Transverse colon (tissue), 3 donors: ENCODE measurements at regions not wholly inside any gene's neighbourhood (a gene's known extent, or its start where the extent isn't known, plus 50 kb on each side); places are given as distances from the start of the nearest gene placed in this dataset.

Experiments used
- EP300 ChIP-seq: sonication (generic); formaldehyde crosslinking; IDR thresholded peaks from one replicate; pipeline ENCODE4 v1.6.1; 2017; ENCODE audit warnings: antibody characterized with exemption, low read depth
- TF ChIP-seq, protein P1 (sequence below), 5 experiments: fragments of 200-600 bp in 3 of 5; fragments of 450-650 bp in 2 of 5; sonication (generic) in 3 of 5; IDR thresholded peaks; 1 replicate in 2 of 5; 2 replicates in 3 of 5; pipeline ENCODE4 v1.5.1; 2016 to 2017; ENCODE audit warnings: antibody characterized with exemption in 5 of 5, inconsistent platforms in 3 of 5, mild to moderate bottlenecking in 2 of 5, moderate library complexity in 1 of 5

DNA sequence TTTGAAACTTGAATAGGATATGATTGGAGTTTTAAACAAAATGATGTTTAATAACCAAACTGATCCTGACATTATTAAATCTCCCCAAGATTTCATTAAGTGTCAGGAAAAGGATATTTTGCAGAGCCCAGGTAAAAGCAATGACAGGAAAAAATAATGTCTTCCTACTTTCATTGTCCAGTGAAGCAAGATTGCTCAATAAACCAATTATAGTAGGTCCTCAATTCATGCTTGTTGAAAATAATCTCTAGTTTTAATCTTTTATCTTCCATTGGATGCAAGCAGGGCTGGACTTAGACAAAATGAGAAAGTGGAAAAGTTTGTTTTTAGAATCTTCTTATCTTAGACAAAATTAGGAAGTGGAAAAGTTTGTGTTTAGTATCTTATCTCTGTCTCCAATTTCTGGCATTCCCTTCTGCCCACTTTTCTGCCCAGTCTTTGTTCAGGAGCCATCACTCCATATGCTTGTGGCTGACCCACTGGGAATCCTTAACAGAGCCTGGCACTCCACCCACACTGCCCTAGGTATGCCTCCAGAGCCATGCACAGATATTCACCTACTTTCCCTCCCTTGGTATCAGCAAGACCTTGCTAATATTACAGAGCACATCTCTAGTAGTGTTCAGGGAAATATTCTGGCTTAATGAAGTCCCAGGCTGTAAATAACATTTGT, 57.0 kb upstream of the CARMIL1 start:
- TF ChIP-seq, protein P1, sequence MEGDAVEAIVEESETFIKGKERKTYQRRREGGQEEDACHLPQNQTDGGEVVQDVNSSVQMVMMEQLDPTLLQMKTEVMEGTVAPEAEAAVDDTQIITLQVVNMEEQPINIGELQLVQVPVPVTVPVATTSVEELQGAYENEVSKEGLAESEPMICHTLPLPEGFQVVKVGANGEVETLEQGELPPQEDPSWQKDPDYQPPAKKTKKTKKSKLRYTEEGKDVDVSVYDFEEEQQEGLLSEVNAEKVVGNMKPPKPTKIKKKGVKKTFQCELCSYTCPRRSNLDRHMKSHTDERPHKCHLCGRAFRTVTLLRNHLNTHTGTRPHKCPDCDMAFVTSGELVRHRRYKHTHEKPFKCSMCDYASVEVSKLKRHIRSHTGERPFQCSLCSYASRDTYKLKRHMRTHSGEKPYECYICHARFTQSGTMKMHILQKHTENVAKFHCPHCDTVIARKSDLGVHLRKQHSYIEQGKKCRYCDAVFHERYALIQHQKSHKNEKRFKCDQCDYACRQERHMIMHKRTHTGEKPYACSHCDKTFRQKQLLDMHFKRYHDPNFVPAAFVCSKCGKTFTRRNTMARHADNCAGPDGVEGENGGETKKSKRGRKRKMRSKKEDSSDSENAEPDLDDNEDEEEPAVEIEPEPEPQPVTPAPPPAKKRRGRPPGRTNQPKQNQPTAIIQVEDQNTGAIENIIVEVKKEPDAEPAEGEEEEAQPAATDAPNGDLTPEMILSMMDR (IDR thresholded peaks at IDR 0.05) = no peak
- TF ChIP-seq EP300 = no peak
